H1 (cell line): ENCODE measurements at regions not wholly inside any gene's neighbourhood (a gene's known extent, or its start where the extent isn't known, plus 50 kb on each side); places are given as distances from the start of the nearest gene placed in this dataset.

ENCODE experiments used
- EZH2 ChIP-seq: fragments of 200-600 bp; sonication (generic); IDR thresholded peaks from 2 replicates; pipeline ENCODE4 v1.7.1; 2012; ENCODE audit warnings: low read depth, mild to moderate bottlenecking, moderate library complexity, low read length, inconsistent platforms; ENCODE audit not compliant: severe bottlenecking
- RFX5 ChIP-seq: IDR thresholded peaks from 2 replicates; pipeline ENCODE4 v1.6.1; 2011; ENCODE audit warnings: low read depth, low read length, improper control_type of control experiment, borderline replicate concordance
- SRF ChIP-seq: IDR thresholded peaks from 2 replicates; pipeline ENCODE4 v1.6.1; 2011; ENCODE audit warnings: mild to moderate bottlenecking, low read depth, low read length, moderate library complexity
- TEAD4 ChIP-seq: IDR thresholded peaks from 2 replicates; pipeline ENCODE4 v1.6.1; 2012; ENCODE audit warnings: low read depth, low read length, inconsistent platforms, mixed read lengths
- TF ChIP-seq, protein P1 (sequence below): fragments of 300-600 bp; sonication (generic); IDR thresholded peaks from 2 replicates; pipeline ENCODE4 v1.7.1; 2012; ENCODE audit warnings: low read length, moderate library complexity, mild to moderate bottlenecking, inconsistent platforms; ENCODE audit not compliant: insufficient replicate concordance

DNA sequence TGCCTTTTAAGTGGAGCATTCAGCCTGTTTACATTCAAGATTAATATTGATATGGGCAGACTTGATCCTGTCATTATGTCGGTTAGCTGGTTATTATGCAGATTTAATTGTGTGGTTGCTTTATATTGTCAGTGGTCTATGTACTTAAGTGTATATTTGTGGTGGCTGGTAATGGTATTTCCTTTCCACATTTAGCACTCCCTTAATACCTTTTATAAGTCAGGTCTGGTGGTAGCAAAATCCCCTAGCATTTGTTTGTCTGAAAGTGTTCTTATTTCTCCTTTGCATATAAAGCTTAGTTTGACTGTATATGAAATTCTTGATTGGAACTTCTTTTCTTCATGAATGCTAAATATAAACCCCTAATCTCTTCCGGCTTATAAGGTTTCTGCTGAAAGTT lies 403.7 kb upstream of the EPHA5 start (continued):
- TF ChIP-seq, protein P1, sequence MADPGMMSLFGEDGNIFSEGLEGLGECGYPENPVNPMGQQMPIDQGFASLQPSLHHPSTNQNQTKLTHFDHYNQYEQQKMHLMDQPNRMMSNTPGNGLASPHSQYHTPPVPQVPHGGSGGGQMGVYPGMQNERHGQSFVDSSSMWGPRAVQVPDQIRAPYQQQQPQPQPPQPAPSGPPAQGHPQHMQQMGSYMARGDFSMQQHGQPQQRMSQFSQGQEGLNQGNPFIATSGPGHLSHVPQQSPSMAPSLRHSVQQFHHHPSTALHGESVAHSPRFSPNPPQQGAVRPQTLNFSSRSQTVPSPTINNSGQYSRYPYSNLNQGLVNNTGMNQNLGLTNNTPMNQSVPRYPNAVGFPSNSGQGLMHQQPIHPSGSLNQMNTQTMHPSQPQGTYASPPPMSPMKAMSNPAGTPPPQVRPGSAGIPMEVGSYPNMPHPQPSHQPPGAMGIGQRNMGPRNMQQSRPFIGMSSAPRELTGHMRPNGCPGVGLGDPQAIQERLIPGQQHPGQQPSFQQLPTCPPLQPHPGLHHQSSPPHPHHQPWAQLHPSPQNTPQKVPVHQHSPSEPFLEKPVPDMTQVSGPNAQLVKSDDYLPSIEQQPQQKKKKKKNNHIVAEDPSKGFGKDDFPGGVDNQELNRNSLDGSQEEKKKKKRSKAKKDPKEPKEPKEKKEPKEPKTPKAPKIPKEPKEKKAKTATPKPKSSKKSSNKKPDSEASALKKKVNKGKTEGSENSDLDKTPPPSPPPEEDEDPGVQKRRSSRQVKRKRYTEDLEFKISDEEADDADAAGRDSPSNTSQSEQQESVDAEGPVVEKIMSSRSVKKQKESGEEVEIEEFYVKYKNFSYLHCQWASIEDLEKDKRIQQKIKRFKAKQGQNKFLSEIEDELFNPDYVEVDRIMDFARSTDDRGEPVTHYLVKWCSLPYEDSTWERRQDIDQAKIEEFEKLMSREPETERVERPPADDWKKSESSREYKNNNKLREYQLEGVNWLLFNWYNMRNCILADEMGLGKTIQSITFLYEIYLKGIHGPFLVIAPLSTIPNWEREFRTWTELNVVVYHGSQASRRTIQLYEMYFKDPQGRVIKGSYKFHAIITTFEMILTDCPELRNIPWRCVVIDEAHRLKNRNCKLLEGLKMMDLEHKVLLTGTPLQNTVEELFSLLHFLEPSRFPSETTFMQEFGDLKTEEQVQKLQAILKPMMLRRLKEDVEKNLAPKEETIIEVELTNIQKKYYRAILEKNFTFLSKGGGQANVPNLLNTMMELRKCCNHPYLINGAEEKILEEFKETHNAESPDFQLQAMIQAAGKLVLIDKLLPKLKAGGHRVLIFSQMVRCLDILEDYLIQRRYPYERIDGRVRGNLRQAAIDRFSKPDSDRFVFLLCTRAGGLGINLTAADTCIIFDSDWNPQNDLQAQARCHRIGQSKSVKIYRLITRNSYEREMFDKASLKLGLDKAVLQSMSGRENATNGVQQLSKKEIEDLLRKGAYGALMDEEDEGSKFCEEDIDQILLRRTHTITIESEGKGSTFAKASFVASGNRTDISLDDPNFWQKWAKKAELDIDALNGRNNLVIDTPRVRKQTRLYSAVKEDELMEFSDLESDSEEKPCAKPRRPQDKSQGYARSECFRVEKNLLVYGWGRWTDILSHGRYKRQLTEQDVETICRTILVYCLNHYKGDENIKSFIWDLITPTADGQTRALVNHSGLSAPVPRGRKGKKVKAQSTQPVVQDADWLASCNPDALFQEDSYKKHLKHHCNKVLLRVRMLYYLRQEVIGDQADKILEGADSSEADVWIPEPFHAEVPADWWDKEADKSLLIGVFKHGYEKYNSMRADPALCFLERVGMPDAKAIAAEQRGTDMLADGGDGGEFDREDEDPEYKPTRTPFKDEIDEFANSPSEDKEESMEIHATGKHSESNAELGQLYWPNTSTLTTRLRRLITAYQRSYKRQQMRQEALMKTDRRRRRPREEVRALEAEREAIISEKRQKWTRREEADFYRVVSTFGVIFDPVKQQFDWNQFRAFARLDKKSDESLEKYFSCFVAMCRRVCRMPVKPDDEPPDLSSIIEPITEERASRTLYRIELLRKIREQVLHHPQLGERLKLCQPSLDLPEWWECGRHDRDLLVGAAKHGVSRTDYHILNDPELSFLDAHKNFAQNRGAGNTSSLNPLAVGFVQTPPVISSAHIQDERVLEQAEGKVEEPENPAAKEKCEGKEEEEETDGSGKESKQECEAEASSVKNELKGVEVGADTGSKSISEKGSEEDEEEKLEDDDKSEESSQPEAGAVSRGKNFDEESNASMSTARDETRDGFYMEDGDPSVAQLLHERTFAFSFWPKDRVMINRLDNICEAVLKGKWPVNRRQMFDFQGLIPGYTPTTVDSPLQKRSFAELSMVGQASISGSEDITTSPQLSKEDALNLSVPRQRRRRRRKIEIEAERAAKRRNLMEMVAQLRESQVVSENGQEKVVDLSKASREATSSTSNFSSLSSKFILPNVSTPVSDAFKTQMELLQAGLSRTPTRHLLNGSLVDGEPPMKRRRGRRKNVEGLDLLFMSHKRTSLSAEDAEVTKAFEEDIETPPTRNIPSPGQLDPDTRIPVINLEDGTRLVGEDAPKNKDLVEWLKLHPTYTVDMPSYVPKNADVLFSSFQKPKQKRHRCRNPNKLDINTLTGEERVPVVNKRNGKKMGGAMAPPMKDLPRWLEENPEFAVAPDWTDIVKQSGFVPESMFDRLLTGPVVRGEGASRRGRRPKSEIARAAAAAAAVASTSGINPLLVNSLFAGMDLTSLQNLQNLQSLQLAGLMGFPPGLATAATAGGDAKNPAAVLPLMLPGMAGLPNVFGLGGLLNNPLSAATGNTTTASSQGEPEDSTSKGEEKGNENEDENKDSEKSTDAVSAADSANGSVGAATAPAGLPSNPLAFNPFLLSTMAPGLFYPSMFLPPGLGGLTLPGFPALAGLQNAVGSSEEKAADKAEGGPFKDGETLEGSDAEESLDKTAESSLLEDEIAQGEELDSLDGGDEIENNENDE, result no peak
- TF ChIP-seq TEAD4 (no peak), RFX5 (no peak), SRF (no peak), EZH2 (no peak)
